HG03575 (cell line): ENCODE measurements at regions not wholly inside any gene's neighbourhood (a gene's known extent, or its start where the extent isn't known, plus 50 kb on each side); places are given as distances from the start of the nearest gene placed in this dataset.

Experiments used
- ATAC-seq: cut with Tn5 transposase; IDR thresholded peaks from one replicate; pipeline ENCODE4 v1.9.1; 2021; ENCODE audit not compliant: unreplicated experiment, insufficient number of reproducible peaks, low FRiP score; ENCODE audit errors: extremely low read depth

DNA sequence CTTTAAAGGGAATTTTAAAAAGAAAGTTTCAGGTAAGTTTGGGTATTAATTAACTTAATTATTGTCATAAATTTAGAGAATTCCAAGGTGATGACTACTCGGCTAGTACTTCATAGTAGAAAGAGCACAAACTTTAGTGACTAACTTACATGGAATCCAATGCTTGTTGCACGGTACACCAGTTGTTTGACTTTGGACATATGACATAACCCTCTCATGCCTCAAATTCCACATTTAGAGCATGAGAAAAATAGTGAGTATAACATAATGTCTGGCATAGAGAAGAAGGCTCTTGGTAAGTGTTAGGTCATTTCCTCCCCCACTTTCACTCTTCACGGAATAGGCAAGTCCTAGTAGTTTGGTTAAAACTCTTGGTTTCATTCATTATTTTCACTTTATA is 1249.4 kb upstream of the SLC10A2 start:
- no peak for ATAC-seq

DNA sequence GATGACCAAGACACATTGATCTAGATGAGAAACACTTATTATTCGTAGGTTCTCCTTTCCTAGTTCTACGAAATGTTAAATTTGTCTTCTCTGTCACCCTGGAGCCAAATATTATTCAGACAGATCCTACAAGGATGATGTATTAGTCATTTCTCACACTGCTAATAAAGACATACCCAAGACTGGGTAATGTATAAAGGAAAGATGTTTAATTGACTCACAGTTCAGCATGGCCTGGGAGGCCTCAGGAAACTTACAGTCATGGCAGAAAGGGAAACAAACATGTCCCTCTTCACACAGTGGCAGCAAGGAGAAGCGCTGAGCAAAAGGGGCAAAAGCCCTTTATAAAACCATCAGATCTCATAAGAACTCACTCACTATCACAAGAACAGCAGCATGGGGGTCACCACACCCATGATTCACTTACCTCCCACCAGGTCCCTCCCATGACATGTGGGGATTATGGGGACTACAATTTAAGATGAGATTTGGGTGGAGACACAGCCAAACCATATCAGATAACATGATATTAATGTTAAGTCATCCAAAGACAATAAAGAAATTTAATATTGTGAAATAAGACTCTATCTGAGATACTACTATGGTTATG is 1248.8 kb upstream of the SLC10A2 start:
- no peak for ATAC-seq

- no peak for ATAC-seq
Observed at GRCh38 chr13:104314321-104314720, 1248.1 kb upstream of the SLC10A2 start.

DNA sequence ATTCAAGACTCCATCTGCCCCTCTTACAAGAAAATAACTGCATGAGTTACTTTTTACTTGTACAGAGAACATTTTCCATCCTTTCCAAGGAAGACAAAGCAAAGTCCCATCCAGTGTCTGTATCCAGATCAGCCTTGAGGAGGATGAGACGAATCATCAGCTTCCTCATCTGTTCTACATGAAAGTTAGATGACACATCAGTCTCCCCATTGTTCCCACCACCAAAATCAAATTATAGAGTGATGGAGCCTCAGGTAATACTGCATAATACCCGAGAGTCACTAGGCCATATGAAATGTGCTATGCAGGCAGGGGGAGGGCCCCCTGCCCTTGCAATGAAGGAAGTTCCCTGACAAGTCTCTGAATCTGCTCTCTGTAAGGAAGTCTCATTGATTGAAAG is 1244.6 kb upstream of the SLC10A2 start:
- no peak for ATAC-seq

DNA sequence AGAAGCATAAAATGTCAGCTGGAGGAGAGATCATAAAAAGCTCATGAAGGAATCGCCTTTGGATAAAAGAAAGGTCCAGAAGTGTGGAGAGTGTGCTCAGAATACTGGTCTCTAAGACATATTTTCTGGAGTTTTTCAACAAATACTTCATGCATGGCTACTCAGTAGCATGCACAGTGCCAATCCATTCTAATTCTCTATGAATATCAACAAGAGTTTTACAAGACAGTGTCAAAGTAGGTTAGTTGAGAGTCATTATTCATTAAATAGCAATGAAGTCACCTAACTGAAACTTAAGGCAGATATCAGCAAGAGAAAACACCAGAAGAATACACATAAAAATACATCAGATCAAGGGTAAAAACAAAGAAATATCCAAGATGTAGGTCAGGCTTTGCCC is 1243.2 kb upstream of the SLC10A2 start:
- ATAC-seq: no peak

GRCh38 chr13:104301171-104301975 is 1235.2 kb upstream of the SLC10A2 start:
- no peak for ATAC-seq

- ATAC-seq: no peak
Observed at GRCh38 chr13:104297075-104297474, 1230.9 kb upstream of the SLC10A2 start.

DNA sequence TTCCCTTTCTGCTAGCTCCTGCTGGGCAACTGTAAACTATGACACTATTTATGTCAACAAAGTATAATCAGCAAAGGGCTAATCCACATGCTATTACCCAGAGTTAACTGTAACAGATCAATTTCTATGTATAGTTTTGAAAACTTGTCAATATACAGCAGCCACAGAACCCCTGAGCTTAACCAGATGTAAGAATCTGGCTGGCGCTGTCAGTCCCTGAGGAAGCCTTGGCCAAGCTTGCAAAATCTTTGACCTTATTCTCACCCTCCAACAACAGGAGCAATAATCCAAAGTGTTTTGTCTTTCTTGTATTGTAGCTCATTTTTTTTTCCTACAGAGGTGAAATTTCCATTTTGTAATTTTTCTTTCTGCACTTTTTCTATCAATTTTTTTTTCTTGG is 1230.1 kb upstream of the SLC10A2 start:
- ATAC-seq: no peak

DNA sequence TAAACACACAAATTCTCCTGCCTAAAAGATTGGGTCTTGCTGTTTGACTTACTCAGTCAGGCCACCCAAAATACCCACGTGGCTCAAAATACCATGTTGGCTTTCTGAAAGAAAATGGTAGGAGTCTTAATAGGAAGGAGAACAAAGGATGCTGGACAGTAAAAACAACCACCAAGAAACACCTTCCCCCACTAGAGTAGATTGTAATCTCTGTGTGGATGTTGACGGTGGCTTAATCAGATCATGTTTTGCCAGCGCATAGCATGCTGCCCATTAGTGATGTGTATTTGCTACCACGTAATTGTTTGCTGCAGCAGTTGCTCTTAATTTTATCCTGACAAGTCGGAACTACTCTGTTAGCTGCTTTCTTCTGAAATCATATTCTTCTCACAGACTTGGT is 1229.3 kb upstream of the SLC10A2 start:
- ATAC-seq: no peak

DNA sequence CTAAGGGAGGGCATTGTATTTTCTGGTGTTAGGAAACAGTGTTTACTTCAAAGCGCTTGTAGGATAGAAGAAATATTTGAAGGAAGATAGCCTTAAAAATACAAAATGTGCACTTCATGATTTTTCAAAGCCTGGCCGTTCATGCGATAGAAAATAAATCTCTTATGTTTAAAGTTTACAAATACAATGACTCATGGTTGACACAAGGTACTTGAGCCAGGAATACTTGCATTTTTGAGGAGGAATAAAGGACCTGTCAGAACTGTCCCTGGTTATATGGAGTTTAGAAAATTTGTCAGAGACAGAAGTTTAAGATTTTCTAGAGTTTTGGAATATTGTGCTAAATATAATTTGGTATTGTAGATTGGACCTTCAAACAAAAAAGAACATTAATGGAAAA is 1223.2 kb upstream of the SLC10A2 start:
- no peak for ATAC-seq

- ATAC-seq: no peak
Observed at GRCh38 chr13:104288496-104288895, 1222.3 kb upstream of the SLC10A2 start.

DNA sequence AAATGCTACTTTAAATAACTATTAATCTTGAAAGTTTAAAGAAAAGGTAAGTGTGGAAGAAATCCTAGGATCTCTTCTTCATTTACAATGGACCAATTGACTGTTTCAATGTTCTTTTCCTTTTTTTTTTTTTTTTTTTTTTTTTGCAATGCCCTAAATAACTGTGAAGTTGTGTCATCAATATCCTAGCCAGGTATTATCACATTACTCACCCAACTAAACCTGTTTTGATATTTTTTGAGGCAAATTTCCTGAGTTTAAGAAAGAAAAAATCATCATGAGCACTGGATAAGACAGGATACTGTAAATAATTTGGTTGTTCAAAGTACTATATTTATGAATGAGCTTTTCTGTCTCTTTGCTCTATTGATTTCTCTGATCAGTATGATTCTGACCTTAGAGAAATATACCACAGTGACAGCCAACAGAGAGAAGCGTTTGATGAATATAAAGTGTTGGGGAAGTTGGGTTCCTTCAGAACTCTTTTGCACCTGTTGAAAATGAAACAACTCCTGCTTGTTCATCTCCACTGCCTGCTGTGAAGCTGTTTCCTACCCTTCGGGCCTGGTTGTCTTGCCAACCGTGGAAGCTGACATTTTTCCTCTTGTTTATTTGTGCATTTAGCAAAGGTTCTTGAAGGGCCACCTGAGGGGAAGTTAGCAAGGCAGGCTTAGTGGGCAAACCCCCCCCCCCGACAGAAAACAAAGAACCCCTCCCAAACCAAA is 1220.5 kb upstream of the SLC10A2 start:
- ATAC-seq: no peak

- no peak for ATAC-seq
Observed at GRCh38 chr13:104281910-104282309, 1215.7 kb upstream of the SLC10A2 start.

GRCh38 chr13:104270731-104271130 is 1204.5 kb upstream of the SLC10A2 start:
- ATAC-seq: no peak

GRCh38 chr13:104267206-104267811 is 1201.1 kb upstream of the SLC10A2 start:
- ATAC-seq: no peak

GRCh38 chr13:104256701-104257100 is 1190.5 kb upstream of the SLC10A2 start:
- ATAC-seq: no peak

GRCh38 chr13:104253063-104253680 is 1187.0 kb upstream of the SLC10A2 start:
- no peak for ATAC-seq

DNA sequence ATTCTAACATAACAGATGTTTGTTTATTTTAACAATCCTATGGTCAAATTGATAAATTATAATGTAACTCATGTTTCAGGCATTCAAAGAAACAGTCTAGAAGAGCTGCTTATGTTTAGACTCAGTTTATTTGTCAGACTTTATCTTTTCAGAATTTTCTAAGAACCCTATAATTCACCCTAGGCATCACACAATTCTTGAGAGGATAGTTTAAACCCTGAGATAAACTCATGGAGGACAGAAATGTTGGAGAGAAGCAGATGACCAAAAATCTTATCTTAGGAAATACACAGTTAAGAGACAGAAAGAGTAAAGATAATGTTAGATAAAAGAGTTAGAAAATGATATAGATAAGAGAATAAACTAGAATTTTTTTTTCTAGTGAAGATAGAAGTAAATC is 1185.7 kb upstream of the SLC10A2 start:
- no peak for ATAC-seq

- no peak for ATAC-seq
Observed at GRCh38 chr13:104246955-104247354, 1180.7 kb upstream of the SLC10A2 start.
